Activated naive CD4-positive, alpha-beta T cell treated with anti-CD3 and anti-CD28 coated beads, Interleukin-2, amount 10 ng/mL, durations not matched to agents 7 days and 5 days (primary cell): ENCODE measurements at regions not wholly inside any gene's neighbourhood (a gene's known extent, or its start where the extent isn't known, plus 50 kb on each side); places are given as distances from the start of the nearest gene placed in this dataset.
"Not testable (repeated sequence)": the region's sequence is repeated elsewhere in the genome, so short reads cannot be mapped to it uniquely, and the experiment has no call there.

Experiments
- CTCF ChIA-PET: fragments of 350-600 bp; sonication (Branson Sonifier 250); formaldehyde crosslinking; loops from one replicate; lab custom pipeline; 2021; ENCODE audit warnings: antibody characterized with exemption; lab: Charles Lee
- DNase-seq: peaks from one replicate; pipeline ENCODE4 v3.0.0-alpha.2; 2020
- H3K27ac Mint-ChIP-seq: one replicate; pipeline ENCODE4 v1.8.0; 2021; ENCODE audit warnings: mild to moderate bottlenecking, moderate library complexity, mixed read lengths
- H3K27me3 Mint-ChIP-seq: one replicate; pipeline ENCODE4 v1.8.0; 2021; ENCODE audit warnings: mild to moderate bottlenecking, mixed read lengths
- H3K36me3 Mint-ChIP-seq: one replicate; pipeline ENCODE4 v1.8.0; 2021; ENCODE audit warnings: mixed read lengths
- H3K4me1 Mint-ChIP-seq: one replicate; pipeline ENCODE4 v1.8.0; 2021; ENCODE audit warnings: mixed read lengths
- H3K4me3 Mint-ChIP-seq: one replicate; pipeline ENCODE4 v1.8.0; 2021; ENCODE audit warnings: mild to moderate bottlenecking, moderate library complexity, mixed read lengths
- H3K9me3 Mint-ChIP-seq: one replicate; pipeline ENCODE4 v1.8.0; 2021; ENCODE audit warnings: mixed read lengths

GRCh38 chr7:136278057-136278456, 300.9 kb upstream of the MTPN start:
- no peaks in the 10 kb centered on the region for H3K36me3 Mint-ChIP-seq
- no peak for DNase-seq

GRCh38 chr7:136275794-136276193, 298.6 kb upstream of the MTPN start:
- CTCF ChIA-PET, result interaction anchor here (0.6 kb wide), 1 partner anchor 160 kb away, joined by 3 read pairs; no protein-coding TSS in a partner anchor
- no peak for DNase-seq
- Mint-ChIP-seq H3K4me3 (no peak overlapping the region), H3K36me3 (no peaks in the 10 kb centered on the region), H3K9me3 (no peaks in the 10 kb centered on the region), H3K27me3 (peaks cover 4% of the 10 kb centered on the region), H3K27ac (no peak overlapping the region), H3K4me1 (no peaks in the 10 kb centered on the region)

More at GRCh38 chr7:136278057-136278456, 300.9 kb upstream of the MTPN start:
- Mint-ChIP-seq H3K4me3 (no peak overlapping the region), H3K9me3 (no peaks in the 10 kb centered on the region), H3K27ac (no peak overlapping the region), H3K27me3 (peaks cover 4% of the 10 kb centered on the region), H3K4me1 (no peaks in the 10 kb centered on the region)
- CTCF ChIA-PET, result interaction anchor here (1.6 kb wide), 1 partner anchor 22 kb away, joined by 3 read pairs; no protein-coding TSS in a partner anchor

- Mint-ChIP-seq H3K27me3 (peaks cover 4% of the 10 kb centered on the region), H3K9me3 (no peaks in the 10 kb centered on the region), H3K4me3 (no peak overlapping the region), H3K4me1 (no peaks in the 10 kb centered on the region), H3K27ac (no peak overlapping the region), H3K36me3 (no peaks in the 10 kb centered on the region)
- no peak for DNase-seq
- CTCF ChIA-PET, result no interaction called here
Measured at GRCh38 chr7:136274636-136275345, 297.6 kb upstream of the MTPN start.

GRCh38 chr7:136272934-136273333, 295.8 kb upstream of the MTPN start:
- Mint-ChIP-seq H3K36me3 (no peaks in the 10 kb centered on the region), H3K27me3 (peaks cover 4% of the 10 kb centered on the region), H3K27ac (no peak overlapping the region), H3K4me3 (no peak overlapping the region), H3K4me1 (no peaks in the 10 kb centered on the region), H3K9me3 (peaks cover 3% of the 10 kb centered on the region)
- CTCF ChIA-PET, result no interaction called here
- no peak for DNase-seq

DNA sequence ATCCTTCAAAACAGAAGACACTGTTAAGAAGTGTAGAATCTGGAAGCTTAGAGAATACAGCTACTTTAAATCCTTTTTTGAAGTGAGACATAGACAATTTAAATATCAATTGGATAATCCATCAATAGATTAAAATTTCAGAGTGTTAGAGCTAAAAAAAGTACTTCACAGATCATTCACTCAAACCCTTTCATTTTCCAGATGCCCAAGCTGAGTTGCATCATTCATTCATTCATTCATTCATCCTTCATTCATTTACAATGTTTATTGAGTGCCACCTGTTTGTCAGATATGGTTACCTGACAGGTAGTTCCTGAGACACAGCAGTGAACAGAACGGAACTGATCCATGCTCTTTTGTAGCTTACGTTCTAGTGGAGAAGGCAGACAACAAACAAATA, 290.7 kb upstream of the MTPN start:
- H3K36me3 Mint-ChIP-seq, result no peaks in the 10 kb centered on the region
- no peak overlapping the region for H3K4me3 Mint-ChIP-seq
- no peaks in the 10 kb centered on the region for H3K27me3 Mint-ChIP-seq
- no peak overlapping the region for H3K27ac Mint-ChIP-seq
- H3K9me3 Mint-ChIP-seq, result peaks cover 9% of the 10 kb centered on the region
- no peak for DNase-seq
- no peaks in the 10 kb centered on the region for H3K4me1 Mint-ChIP-seq
- CTCF ChIA-PET, result no interaction called here

DNA sequence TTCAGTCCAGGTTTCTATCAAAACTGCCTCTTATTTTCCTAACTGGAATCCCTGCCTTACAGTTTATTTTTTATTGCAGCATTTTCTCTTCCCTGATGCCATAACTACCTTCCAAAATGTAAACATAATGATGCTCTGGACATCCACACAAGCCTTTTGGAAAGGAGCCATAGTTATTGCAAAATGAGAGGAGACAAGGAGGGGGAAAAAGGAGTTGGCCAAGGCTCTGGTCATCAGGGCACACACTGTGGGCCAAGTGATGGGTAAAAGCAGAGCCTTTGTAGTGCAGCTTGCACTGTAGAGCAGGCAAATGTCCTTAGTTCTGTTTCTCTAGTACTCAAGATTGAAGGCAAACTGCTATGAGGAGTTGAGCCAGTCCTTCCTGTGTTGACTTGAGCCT, 289.3 kb upstream of the MTPN start:
- no peaks in the 10 kb centered on the region for H3K27me3 Mint-ChIP-seq
- H3K27ac Mint-ChIP-seq, result no peak overlapping the region
- no peak overlapping the region for H3K4me3 Mint-ChIP-seq
- no peaks in the 10 kb centered on the region for H3K4me1 Mint-ChIP-seq
- CTCF ChIA-PET, result no interaction called here
- H3K36me3 Mint-ChIP-seq, result no peaks in the 10 kb centered on the region
- peaks cover 9% of the 10 kb centered on the region for H3K9me3 Mint-ChIP-seq
- no peak for DNase-seq

DNA sequence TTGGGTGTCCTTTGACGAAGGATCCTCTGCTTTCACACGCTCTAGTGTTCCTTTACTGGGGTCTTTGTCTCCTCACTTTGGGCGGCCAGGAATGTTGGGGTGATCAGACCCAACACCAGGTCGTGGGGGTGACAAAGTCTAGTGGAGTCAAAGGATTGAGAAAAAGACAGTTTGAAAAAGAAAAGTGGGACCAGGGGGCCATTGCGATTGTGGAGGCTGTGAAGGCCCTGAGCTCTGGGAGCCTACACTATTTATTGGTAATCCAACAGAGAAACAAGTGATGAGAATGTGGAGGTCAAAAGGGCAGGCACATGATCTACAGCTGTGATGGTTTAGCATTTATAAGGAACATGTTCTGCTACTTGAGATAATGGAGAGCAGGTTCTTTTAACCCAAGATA, 287.1 kb upstream of the MTPN start:
- not testable (repeated sequence) for H3K36me3 Mint-ChIP-seq, H3K9me3 Mint-ChIP-seq

DNA sequence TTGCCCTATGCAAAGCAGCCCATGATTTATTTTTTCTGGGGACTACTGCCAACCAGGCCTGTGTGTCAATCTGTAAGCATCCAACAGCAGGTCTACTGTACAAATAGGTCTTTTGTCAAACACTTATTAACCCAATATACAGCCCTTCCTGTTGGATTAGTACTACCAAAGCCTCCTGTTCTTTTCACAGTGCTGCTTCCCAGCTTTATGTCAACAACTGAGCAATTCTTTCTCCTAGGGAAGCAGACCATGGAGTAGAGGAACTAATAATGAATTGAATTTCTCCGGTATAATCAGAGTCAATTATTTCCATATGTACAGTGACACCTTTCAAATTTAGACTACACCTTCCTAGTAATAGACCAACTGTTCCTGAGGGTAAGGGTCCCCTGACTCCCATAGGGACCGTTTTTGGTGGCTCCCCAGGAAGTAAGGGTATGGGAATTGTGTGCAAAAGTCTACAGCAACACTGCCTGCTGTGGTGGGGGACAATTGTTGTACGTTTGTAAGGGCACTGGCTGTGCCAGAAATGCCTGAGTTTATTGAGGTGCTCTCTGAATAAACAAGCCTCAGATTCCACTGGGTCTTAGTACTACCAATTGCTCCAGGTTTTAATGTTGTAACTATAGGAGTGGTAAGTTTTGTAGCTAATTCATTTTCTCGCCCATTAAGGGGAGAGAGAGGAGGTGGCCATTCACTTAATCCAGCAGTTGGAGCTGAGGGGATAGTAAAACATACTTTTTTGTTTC, 286.1 kb upstream of the MTPN start:
- CTCF ChIA-PET, H3K27ac Mint-ChIP-seq, H3K4me1 Mint-ChIP-seq, H3K9me3 Mint-ChIP-seq, H3K4me3 Mint-ChIP-seq, DNase-seq, H3K27me3 Mint-ChIP-seq, H3K36me3 Mint-ChIP-seq: not testable (repeated sequence)

More for the DNA sequence above, 287.1 kb upstream of the MTPN start:
- H3K4me1 Mint-ChIP-seq, H3K4me3 Mint-ChIP-seq, CTCF ChIA-PET, H3K27ac Mint-ChIP-seq, H3K27me3 Mint-ChIP-seq, DNase-seq: not testable (repeated sequence)

DNA sequence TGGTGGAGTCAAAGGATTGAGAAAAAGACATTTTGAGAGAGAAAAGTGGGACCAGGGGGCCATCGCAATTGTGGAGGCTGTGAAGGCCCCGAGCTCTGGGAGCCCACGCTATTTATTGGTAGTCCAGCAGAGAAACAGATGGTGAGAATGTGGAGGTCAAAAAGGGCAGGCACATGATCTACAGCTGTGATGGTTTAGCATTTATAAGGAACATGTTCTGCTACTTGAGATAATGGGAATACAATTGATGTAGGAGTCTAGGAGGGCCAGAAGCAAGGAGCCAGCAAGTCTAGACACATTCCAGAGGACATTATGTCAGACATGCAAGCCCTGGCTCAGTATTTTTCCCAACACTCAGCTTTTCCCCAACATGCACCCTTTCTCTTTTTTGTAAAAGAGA, 283.4 kb upstream of the MTPN start:
- DNase-seq, H3K36me3 Mint-ChIP-seq, H3K27ac Mint-ChIP-seq, H3K4me3 Mint-ChIP-seq, H3K27me3 Mint-ChIP-seq, CTCF ChIA-PET, H3K9me3 Mint-ChIP-seq, H3K4me1 Mint-ChIP-seq: not testable (repeated sequence)

DNA sequence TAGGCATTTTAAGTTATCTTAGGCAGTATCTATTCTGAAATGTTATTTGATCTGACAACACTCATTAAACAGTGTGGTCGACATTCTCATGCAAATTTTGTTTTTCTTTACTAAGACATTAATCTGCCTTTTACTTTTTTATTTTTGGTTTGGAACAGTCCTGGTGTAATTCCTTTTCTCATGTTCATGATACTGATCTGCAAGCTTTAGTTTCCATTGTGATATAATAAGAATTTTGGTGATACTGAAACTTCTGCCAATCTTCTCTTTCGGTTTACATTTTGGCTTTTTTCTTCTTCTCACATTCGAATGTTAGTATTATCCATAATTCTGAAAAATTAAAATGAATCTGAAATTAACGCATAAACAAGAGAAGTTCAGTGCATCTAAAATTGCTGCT, 281.9 kb upstream of the MTPN start:
- no peak overlapping the region for H3K4me3 Mint-ChIP-seq
- CTCF ChIA-PET, result no interaction called here
- no peak overlapping the region for H3K27ac Mint-ChIP-seq
- DNase-seq, result no peak
- H3K36me3 Mint-ChIP-seq, result no peaks in the 10 kb centered on the region
- no peaks in the 10 kb centered on the region for H3K4me1 Mint-ChIP-seq
- peaks cover 4% of the 10 kb centered on the region for H3K9me3 Mint-ChIP-seq
- no peaks in the 10 kb centered on the region for H3K27me3 Mint-ChIP-seq

GRCh38 chr7:136256491-136256890, 279.3 kb upstream of the MTPN start:
- no peaks in the 10 kb centered on the region for H3K9me3 Mint-ChIP-seq
- DNase-seq, result no peak
- CTCF ChIA-PET, result no interaction called here
- no peaks in the 10 kb centered on the region for H3K27me3 Mint-ChIP-seq
- H3K27ac Mint-ChIP-seq, result no peak overlapping the region
- H3K4me1 Mint-ChIP-seq, result no peaks in the 10 kb centered on the region
- H3K36me3 Mint-ChIP-seq, result no peaks in the 10 kb centered on the region
- no peak overlapping the region for H3K4me3 Mint-ChIP-seq

GRCh38 chr7:136254148-136254547, 277.0 kb upstream of the MTPN start:
- CTCF ChIA-PET, result no interaction called here
- no peak for DNase-seq
- no peaks in the 10 kb centered on the region for H3K27me3 Mint-ChIP-seq
- H3K4me1 Mint-ChIP-seq, result no peaks in the 10 kb centered on the region
- no peaks in the 10 kb centered on the region for H3K9me3 Mint-ChIP-seq
- no peak overlapping the region for H3K4me3 Mint-ChIP-seq
- H3K36me3 Mint-ChIP-seq, result no peaks in the 10 kb centered on the region
- H3K27ac Mint-ChIP-seq, result no peak overlapping the region

GRCh38 chr7:136251826-136252225, 274.7 kb upstream of the MTPN start:
- CTCF ChIA-PET, result no interaction called here

DNA sequence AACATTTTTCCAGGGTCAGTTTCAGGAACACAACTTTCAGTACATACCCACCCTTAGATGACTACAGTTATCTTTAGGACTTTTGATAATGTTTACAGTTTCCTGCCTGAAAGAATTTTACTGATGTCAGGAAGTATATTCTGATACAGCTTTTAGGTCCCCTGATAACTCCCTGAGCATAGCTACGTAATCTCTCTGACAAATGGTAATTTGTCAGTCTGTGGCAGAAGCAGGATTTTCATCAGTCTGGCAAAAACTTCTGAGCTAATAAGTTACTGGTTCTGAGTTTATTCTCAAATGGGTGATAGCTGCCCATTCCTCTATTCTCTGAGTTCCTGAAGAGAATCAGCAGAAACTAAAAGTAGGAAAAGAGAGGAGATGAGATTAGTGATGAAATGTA, 270.1 kb upstream of the MTPN start:
- no peaks in the 10 kb centered on the region for H3K27me3 Mint-ChIP-seq
- DNase-seq, result no peak
- H3K4me3 Mint-ChIP-seq, result no peak overlapping the region
- CTCF ChIA-PET, result no interaction called here
- no peak overlapping the region for H3K27ac Mint-ChIP-seq
- H3K36me3 Mint-ChIP-seq, result no peaks in the 10 kb centered on the region
- no peaks in the 10 kb centered on the region for H3K4me1 Mint-ChIP-seq
- H3K9me3 Mint-ChIP-seq, result no peaks in the 10 kb centered on the region

More at GRCh38 chr7:136251826-136252225, 274.7 kb upstream of the MTPN start:
- H3K27ac Mint-ChIP-seq, result no peak overlapping the region
- no peak overlapping the region for H3K4me3 Mint-ChIP-seq
- H3K4me1 Mint-ChIP-seq, result no peaks in the 10 kb centered on the region
- no peaks in the 10 kb centered on the region for H3K27me3 Mint-ChIP-seq
- no peak for DNase-seq
- H3K9me3 Mint-ChIP-seq, result no peaks in the 10 kb centered on the region
- no peaks in the 10 kb centered on the region for H3K36me3 Mint-ChIP-seq
